HFFc6 (cell line): ENCODE measurements at regions not wholly inside any gene's neighbourhood (a gene's known extent, or its start where the extent isn't known, plus 50 kb on each side); places are given as distances from the start of the nearest gene placed in this dataset.
"Not testable (repeated sequence)": the region's sequence is repeated elsewhere in the genome, so short reads cannot be mapped to it uniquely, and the experiment has no call there.

Experiments
- DNase-seq: peaks from one replicate; pipeline ENCODE4 v3.0.0-alpha.2; 2018
- H3K27ac Mint-ChIP-seq: 2 replicates; pipeline ENCODE4 v1.8.0; 2020; ENCODE audit warnings: mild to moderate bottlenecking, mixed read lengths
- H3K27me3 Mint-ChIP-seq: 2 replicates; pipeline ENCODE4 v1.8.0; 2021; ENCODE audit warnings: mild to moderate bottlenecking, moderate library complexity, mixed read lengths; ENCODE audit not compliant: insufficient read depth
- H3K36me3 Mint-ChIP-seq: 2 replicates; pipeline ENCODE4 v1.8.0; 2021; ENCODE audit warnings: low read depth, mixed read lengths
- H3K4me1 Mint-ChIP-seq: 2 replicates; pipeline ENCODE4 v1.8.0; 2020; ENCODE audit warnings: low read depth, mixed read lengths
- H3K4me3 Mint-ChIP-seq: 2 replicates; pipeline ENCODE4 v1.8.0; 2020; ENCODE audit warnings: mild to moderate bottlenecking, moderate library complexity, mixed read lengths
- H3K9me3 Mint-ChIP-seq: 2 replicates; pipeline ENCODE4 v1.8.0; 2020; ENCODE audit warnings: mild to moderate bottlenecking, mixed read lengths
- TF ChIP-seq, protein P1 (sequence below): fragments of 200-600 bp; sonication (generic); IDR thresholded peaks from 2 replicates; pipeline ENCODE4 v1.5.0; 2021; ENCODE audit warnings: antibody characterized with exemption, mild to moderate bottlenecking

DNA sequence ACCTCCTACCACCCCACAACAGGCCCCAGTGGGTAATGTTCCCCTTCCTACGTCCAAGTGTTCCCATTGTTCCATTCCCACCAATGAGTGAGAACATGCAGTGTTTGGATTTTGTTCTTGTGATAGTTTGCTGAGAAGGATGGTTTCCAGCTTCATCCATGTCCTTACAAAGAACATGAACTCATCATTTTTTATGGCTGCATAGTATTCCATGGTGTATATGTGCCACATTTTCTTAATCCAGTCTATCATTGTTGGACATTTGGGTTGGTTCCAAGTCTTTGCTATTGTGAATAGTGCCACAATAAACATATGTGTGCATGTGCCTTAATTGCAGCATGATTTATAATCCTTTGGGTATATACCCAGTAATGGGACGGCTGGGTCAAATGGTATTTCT is 81.6 kb downstream of the P2RY10 start:
- peaks cover 11% of the 10 kb centered on the region for H3K9me3 Mint-ChIP-seq
- H3K27me3 Mint-ChIP-seq, H3K36me3 Mint-ChIP-seq, H3K27ac Mint-ChIP-seq, H3K4me3 Mint-ChIP-seq, H3K4me1 Mint-ChIP-seq, DNase-seq: not testable (repeated sequence)

DNA sequence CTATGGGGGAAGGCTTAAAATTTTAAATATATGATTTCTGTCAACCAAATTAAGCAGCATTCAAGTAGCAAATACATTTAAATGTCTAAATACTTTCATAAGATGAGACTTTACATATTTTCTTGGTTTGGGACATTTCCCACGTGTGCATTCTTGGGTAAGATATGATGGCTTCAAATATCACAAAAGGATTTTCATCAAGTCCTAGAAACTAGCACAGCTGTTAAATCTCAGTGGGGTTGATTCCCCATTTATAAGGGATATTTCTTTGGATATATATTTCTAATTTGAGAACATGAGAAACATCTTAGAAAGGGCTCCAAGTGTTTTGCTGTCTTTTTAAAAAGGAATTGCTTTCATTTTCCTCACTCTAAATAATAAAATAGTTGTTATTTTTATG is 90.2 kb downstream of the P2RY10 start:
- Mint-ChIP-seq H3K36me3 (no peaks in the 10 kb centered on the region), H3K4me3 (no peak overlapping the region), H3K27ac (no peak overlapping the region), H3K27me3 (no peaks in the 10 kb centered on the region), H3K4me1 (no peaks in the 10 kb centered on the region), H3K9me3 (peaks cover 13% of the 10 kb centered on the region)
- TF ChIP-seq, protein P1, sequence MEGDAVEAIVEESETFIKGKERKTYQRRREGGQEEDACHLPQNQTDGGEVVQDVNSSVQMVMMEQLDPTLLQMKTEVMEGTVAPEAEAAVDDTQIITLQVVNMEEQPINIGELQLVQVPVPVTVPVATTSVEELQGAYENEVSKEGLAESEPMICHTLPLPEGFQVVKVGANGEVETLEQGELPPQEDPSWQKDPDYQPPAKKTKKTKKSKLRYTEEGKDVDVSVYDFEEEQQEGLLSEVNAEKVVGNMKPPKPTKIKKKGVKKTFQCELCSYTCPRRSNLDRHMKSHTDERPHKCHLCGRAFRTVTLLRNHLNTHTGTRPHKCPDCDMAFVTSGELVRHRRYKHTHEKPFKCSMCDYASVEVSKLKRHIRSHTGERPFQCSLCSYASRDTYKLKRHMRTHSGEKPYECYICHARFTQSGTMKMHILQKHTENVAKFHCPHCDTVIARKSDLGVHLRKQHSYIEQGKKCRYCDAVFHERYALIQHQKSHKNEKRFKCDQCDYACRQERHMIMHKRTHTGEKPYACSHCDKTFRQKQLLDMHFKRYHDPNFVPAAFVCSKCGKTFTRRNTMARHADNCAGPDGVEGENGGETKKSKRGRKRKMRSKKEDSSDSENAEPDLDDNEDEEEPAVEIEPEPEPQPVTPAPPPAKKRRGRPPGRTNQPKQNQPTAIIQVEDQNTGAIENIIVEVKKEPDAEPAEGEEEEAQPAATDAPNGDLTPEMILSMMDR = no peak
- no peak for DNase-seq

DNA sequence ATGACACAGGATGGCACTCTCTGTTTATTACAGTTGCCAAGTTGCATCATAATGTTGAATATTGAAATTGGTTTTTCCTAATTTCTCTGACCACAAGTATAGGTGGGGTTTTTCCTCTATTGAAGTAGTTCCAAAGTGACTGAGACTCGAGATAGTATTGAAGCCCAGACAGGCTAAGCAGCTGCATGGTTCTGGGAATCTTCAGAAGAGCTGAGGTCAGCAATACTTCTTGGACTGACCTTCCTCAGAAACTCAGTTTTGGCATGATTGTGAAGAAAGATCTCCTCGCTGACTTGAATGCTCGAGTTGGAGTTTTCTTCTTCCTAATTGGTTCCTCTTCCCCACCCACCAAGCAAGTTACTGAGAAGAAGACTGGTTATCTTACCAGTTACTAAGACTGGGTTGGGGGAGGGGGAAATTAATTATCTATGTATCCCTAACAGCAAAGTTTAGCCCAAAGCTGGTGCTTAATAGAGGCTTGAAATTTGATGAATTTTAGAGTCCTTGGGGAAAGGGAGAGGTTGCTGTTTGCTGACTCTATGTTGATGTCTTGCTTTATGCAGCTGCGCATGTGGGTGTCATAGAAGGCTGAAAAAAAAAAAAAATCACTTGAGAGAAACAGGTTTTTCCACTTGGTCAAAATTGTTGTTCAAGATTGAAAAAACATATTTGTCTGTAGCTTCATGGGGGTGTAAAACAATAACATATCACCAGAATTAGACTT is 91.1 kb downstream of the P2RY10 start:
- TF ChIP-seq, protein P1 = no peak
- Mint-ChIP-seq H3K4me3 (no peak overlapping the region), H3K27ac (no peak overlapping the region), H3K36me3 (no peaks in the 10 kb centered on the region), H3K4me1 (no peaks in the 10 kb centered on the region), H3K9me3 (peaks cover 11% of the 10 kb centered on the region), H3K27me3 (no peaks in the 10 kb centered on the region)
- no peak for DNase-seq

- H3K4me3 Mint-ChIP-seq = no peak overlapping the region
- no peaks in the 10 kb centered on the region for H3K36me3 Mint-ChIP-seq
- no peak overlapping the region for H3K27ac Mint-ChIP-seq
- no peaks in the 10 kb centered on the region for H3K27me3 Mint-ChIP-seq
- no peaks in the 10 kb centered on the region for H3K9me3 Mint-ChIP-seq
- TF ChIP-seq, protein P1 = no peak
- 0 out of 2 replicates have a peak, but pooled peaks cover 5% of the 10 kb centered on the region for H3K4me1 Mint-ChIP-seq
- no peak for DNase-seq
These were observed 78.8 kb upstream of the GPR174 start for GRCh38 chrX:79065696-79066095.

GRCh38 chrX:79078114-79078513 is 66.4 kb upstream of the GPR174 start:
- no peak overlapping the region for H3K4me3 Mint-ChIP-seq
- no peak for DNase-seq
- no peaks in the 10 kb centered on the region for H3K4me1 Mint-ChIP-seq
- no peaks in the 10 kb centered on the region for H3K36me3 Mint-ChIP-seq
- no peak overlapping the region for H3K27ac Mint-ChIP-seq
- H3K27me3 Mint-ChIP-seq = no peaks in the 10 kb centered on the region; the same call in 1 of the 2 replicates
- no peaks in the 10 kb centered on the region for H3K9me3 Mint-ChIP-seq
- TF ChIP-seq, protein P1 = no peak

- TF ChIP-seq, protein P1 = no peak
- Mint-ChIP-seq H3K4me1 (no peaks in the 10 kb centered on the region), H3K4me3 (no peak overlapping the region), H3K27ac (no peak overlapping the region), H3K27me3 (no peaks in the 10 kb centered on the region; the same call in 1 of the 2 replicates), H3K9me3 (no peaks in the 10 kb centered on the region), H3K36me3 (no peaks in the 10 kb centered on the region)
- DNase-seq = no peak
These were observed 65.0 kb upstream of the GPR174 start for GRCh38 chrX:79079477-79079876.
